ENCODE measurements at regions not wholly inside any gene's neighbourhood (a gene's known extent, or its start where the extent isn't known, plus 50 kb on each side); places are given as distances from the start of the nearest gene placed in this dataset.

DNA sequence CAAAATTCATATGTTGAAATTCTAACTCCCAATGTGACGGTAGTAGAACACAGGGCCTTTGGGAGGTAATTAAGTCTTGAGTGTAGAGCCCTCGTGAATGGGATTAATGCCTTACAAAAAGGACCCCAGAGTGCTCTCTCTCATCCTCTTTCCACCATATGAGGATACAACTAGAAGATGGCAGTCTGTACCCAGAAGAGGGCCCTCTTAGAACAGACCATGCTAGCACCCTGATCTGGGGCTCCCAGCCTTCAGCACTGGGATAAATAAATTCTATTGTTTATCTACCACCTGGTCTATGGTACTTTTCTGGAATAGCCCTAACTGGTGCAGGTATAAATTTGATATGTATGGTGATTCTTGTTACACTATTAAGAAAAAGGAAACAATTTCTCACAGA lies 332.3 kb downstream of the BRINP1 start:
- in situ Hi-C loops (cut with HindIII; ENCODE audit: low pct_unique_long_range_greater_than_20kb, low sequenced_read_pairs): no loop called here
- no peak for DNase-seq (ENCODE audit: low read depth, low spot score)

DNA sequence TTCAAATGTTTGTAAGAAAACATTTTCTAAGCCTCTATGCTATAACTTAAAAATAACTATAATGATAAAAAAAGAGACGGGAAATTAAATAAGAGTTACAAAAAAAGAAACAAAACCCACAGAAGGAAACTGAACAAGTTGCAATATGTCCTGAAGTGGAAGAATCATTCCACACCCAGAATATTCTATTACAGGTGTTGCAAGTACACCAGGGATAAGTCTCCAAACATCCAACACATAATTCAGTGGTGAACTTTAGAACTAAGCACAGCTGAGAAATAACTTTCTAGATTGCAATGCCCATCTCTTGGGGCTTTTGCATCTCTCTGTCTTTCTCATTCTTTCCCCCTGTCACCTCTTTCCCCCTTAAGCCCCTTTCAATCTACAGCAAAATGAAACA lies 325.2 kb downstream of the BRINP1 start:
- DNase-seq (ENCODE audit: low read depth, low spot score): no peak
- in situ Hi-C loops (cut with HindIII; ENCODE audit: low pct_unique_long_range_greater_than_20kb, low sequenced_read_pairs): no loop called here

GRCh38 chr9:119044806-119045205 lies 324.4 kb downstream of the BRINP1 start:
- no peak for DNase-seq (ENCODE audit: low read depth, low spot score)
- in situ Hi-C loops (cut with HindIII; ENCODE audit: low pct_unique_long_range_greater_than_20kb, low sequenced_read_pairs): no loop called here

- in situ Hi-C loops (cut with HindIII; ENCODE audit: low pct_unique_long_range_greater_than_20kb, low sequenced_read_pairs): no loop called here
- no peak for DNase-seq (ENCODE audit: low read depth, low spot score)
These were observed 321.5 kb downstream of the BRINP1 start for GRCh38 chr9:119047513-119048307.

- DNase-seq (ENCODE audit: low read depth, low spot score): no peak
- in situ Hi-C loops (cut with HindIII; ENCODE audit: low pct_unique_long_range_greater_than_20kb, low sequenced_read_pairs): no loop called here
These were observed 319.0 kb downstream of the BRINP1 start for GRCh38 chr9:119050281-119050680.

- DNase-seq (ENCODE audit: low read depth, low spot score): no peak
- in situ Hi-C loops (cut with HindIII; ENCODE audit: low pct_unique_long_range_greater_than_20kb, low sequenced_read_pairs): no loop called here
These were observed 316.8 kb downstream of the BRINP1 start for GRCh38 chr9:119052339-119053030.

DNA sequence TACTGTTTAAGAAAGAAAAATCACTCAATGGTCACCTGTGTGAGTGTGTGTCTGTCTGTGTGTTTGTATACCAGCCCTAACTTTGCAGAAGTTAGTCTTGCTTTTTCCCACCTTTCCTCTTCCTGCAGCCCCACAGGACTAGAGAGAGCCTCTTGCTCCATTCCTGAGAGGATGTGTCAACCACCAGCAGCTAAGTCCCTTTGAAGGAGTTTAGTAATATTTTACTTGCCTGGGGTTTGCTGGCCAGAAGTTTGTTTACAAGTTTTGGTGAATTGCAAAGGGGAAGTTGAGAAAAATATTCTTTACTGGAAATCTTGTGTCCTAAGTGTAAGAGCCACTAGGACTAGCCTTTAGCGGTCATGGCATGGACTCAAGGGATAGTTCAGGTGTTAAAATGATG lies 316.2 kb downstream of the BRINP1 start:
- no peak for DNase-seq (ENCODE audit: low read depth, low spot score)
- in situ Hi-C loops (cut with HindIII; ENCODE audit: low pct_unique_long_range_greater_than_20kb, low sequenced_read_pairs): no loop called here

- no peak for DNase-seq (ENCODE audit: low read depth, low spot score)
- in situ Hi-C loops (cut with HindIII; ENCODE audit: low pct_unique_long_range_greater_than_20kb, low sequenced_read_pairs): no loop called here
These were observed 308.4 kb downstream of the BRINP1 start for GRCh38 chr9:119060629-119061385.

- DNase-seq (ENCODE audit: low read depth, low spot score): no peak
- in situ Hi-C loops (cut with HindIII; ENCODE audit: low pct_unique_long_range_greater_than_20kb, low sequenced_read_pairs): no loop called here
These were observed 297.6 kb downstream of the BRINP1 start for GRCh38 chr9:119071636-119072035.

DNA sequence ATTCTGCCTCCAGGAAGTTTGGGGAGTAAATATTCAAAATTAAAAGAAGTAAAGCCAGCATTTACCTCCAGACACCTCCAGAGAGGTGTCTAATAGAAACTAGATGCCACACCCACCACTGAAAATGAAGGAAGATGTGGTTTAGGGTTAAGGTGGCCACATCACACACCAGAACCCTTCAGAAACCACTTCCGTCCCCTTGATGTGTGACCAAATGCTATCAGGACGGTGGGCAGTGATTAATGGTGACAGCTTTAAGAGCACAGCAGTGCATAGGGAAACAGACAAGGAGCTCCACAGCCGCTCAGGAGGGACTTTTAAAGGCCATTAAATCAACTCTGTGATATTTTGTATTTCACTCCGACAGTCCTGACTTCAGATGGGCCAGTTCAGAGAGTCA lies 295.2 kb downstream of the BRINP1 start:
- in situ Hi-C loops (cut with HindIII; ENCODE audit: low pct_unique_long_range_greater_than_20kb, low sequenced_read_pairs): no loop called here
- DNase-seq (ENCODE audit: low read depth, low spot score): no peak

- in situ Hi-C loops (cut with HindIII; ENCODE audit: low pct_unique_long_range_greater_than_20kb, low sequenced_read_pairs): no loop called here
- DNase-seq (ENCODE audit: low read depth, low spot score): no peak
These were observed 291.2 kb downstream of the BRINP1 start for GRCh38 chr9:119078015-119078414.

DNA sequence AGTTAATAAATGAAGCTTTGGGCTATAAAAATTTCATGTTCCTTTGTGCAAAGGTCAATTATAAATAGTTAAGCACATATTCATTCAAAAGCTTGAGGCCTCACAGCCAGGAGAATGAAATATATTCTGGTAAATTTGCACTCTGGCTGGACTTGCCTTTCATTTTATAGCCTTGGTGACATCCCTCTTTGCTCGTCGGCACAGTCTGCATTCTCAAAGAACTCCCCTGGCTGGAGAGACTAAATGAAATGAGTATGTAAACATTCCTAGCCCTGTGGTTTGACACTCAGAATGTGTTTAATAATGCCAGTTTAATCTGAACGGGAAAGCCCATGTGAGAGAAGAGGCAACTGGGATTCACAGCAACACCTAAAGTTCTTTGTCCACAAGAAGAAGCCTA lies 285.6 kb downstream of the BRINP1 start:
- in situ Hi-C loops (cut with HindIII; ENCODE audit: low pct_unique_long_range_greater_than_20kb, low sequenced_read_pairs): no loop called here
- no peak for DNase-seq (ENCODE audit: low read depth, low spot score)

DNA sequence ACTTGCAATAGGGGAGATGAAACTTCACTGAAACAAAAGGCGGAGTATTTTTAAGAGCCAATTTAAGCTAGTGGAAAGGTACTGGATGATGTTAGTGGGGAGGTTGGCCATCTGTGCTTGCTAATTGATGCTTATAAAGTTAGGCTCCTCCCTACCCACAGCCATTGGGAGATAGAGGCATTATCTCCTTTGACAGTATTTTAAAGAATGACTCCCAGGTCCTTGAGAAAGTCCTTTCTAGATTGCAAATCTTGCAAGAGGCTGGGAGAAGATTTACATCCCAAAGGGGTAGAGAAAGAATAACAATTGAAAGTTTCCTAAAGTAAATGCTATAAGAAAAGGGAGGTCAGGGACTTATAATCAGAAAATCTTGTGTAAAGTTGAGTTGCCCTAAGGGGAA lies 282.6 kb downstream of the BRINP1 start:
- in situ Hi-C loops (cut with HindIII; ENCODE audit: low pct_unique_long_range_greater_than_20kb, low sequenced_read_pairs): no loop called here
- no peak for DNase-seq (ENCODE audit: low read depth, low spot score)

- DNase-seq (ENCODE audit: low read depth, low spot score): no peak
- in situ Hi-C loops (cut with HindIII; ENCODE audit: low pct_unique_long_range_greater_than_20kb, low sequenced_read_pairs): no loop called here
These were observed 281.2 kb downstream of the BRINP1 start for GRCh38 chr9:119088002-119088547.

DNA sequence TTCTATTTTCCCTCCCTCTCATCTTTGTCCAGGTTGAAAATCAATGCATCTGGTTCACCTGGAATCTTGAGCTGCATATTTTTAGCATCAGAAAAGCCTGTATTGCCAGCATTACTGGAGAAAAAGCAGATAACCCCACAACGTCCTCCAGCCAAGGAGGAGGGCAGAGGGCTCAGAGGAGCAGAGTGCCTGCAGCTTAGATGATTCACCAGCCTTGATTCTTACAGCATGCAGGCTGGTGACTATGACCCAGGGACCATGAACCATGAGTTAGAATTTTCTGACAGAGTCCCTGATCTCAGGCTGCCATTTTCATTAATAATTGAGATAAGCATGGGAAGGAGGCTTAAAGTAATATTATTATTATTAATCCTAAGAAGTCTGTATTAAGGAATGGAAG lies 278.2 kb downstream of the BRINP1 start:
- in situ Hi-C loops (cut with HindIII; ENCODE audit: low pct_unique_long_range_greater_than_20kb, low sequenced_read_pairs): no loop called here
- no peak for DNase-seq (ENCODE audit: low read depth, low spot score)

- in situ Hi-C loops (cut with HindIII; ENCODE audit: low pct_unique_long_range_greater_than_20kb, low sequenced_read_pairs): no loop called here
- no peak for DNase-seq (ENCODE audit: low read depth, low spot score)
These were observed 277.1 kb downstream of the BRINP1 start for GRCh38 chr9:119092125-119092524.

GRCh38 chr9:119094086-119094485 lies 275.1 kb downstream of the BRINP1 start:
- in situ Hi-C loops (cut with HindIII; ENCODE audit: low pct_unique_long_range_greater_than_20kb, low sequenced_read_pairs): no loop called here

DNA sequence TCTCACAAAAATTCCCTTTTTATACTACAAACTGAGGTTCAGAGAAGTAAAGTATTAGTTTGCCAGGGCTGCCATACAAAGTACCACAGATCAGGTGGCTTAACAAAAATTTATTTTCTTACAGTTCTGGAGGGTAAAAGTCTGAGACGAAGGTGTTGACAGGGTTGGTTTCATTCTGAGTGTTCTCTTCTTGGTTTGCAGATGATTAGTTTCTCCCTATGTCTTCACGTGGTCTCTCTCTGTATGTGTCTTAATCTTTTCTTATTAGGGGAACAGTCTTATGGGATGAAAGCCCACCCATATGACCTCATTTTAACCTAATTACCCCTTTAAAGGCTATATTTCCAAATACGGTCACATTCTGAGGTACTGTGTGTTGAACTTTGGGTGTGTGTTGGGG lies 274.2 kb downstream of the BRINP1 start:
- DNase-seq (ENCODE audit: low read depth, low spot score): no peak
- in situ Hi-C loops (cut with HindIII; ENCODE audit: low pct_unique_long_range_greater_than_20kb, low sequenced_read_pairs): no loop called here

More at GRCh38 chr9:119094086-119094485, 275.1 kb downstream of the BRINP1 start:
- DNase-seq (ENCODE audit: low read depth, low spot score): no peak
